ENCODE measurements at regions not wholly inside any gene's neighbourhood (a gene's known extent, or its start where the extent isn't known, plus 50 kb on each side); places are given as distances from the start of the nearest gene placed in this dataset.

DNA sequence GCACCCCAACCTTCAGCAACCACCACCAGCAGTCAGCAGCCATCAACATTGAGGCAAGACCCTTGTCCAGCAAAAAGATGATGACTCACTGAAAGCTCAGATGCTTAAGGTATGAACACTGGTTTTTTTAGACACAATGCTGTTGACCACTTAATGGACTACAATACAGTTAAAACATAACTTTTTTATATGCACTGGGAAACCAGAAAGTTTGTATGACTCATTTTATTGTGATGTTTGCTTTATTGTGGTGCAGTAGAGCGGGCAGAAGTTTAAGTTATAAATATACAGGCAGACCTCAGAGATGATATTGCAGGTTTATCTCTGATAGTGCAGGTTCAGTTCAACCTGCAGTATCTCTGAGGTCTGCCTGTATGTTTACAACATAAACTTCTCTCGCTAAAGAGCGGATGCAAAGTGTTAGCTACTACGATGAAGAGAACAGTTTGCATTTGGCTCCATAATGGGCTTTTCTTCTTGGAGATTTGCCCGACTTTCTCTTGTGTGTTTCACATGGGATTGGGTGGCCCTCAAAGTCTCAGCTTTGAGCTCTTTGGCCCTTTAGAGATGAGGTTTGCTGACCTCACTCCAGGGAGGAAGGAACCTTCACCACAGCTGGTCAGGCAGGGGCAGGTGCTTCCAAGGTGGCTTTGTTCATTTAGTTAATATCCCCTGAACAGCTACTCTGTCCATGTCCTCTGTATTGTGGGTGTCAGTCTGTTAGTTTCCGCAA, 84.4 kb upstream of the SHH start:
- DNase-seq: no peak

DNA sequence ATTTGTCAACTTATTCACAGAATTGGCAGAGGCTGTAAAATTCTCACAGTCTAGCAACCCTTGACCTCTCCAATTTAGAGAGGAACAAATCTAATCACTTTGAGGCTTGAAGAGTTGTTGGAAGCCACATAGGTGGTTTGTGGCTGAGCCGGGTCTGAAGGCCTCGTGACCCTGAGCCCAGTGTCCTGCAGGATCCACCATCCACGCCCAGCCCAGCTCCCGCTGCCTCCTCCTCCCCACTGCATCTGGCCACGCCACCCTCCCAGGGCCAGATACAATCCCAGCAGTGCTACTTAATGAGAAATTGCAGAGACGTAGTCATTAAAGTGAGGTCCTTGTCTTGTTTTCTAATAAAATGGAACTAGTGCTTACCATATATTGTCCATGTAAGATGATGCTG, 81.4 kb upstream of the SHH start:
- DNase-seq: no peak

DNA sequence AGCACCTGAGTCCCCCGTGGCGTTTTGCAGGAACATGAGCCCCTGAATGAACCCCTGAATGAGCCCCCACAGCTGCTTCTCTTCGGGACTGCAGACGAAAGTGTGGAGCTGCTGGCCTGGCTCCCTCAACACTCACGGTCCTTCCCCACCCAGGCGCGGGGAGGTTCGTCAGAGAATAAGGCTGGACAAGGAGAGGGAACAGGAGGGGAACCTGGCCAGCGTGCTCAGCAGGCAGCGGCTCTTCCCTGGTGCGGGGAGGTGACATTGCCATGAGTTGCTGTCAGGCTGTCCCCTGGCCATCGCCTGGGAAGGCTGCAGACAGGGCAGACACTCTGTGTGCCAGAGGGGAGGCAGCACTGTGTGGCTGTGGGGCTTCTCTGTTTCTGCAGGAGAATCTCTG, 80.9 kb upstream of the SHH start:
- DNase-seq: no peak

DNA sequence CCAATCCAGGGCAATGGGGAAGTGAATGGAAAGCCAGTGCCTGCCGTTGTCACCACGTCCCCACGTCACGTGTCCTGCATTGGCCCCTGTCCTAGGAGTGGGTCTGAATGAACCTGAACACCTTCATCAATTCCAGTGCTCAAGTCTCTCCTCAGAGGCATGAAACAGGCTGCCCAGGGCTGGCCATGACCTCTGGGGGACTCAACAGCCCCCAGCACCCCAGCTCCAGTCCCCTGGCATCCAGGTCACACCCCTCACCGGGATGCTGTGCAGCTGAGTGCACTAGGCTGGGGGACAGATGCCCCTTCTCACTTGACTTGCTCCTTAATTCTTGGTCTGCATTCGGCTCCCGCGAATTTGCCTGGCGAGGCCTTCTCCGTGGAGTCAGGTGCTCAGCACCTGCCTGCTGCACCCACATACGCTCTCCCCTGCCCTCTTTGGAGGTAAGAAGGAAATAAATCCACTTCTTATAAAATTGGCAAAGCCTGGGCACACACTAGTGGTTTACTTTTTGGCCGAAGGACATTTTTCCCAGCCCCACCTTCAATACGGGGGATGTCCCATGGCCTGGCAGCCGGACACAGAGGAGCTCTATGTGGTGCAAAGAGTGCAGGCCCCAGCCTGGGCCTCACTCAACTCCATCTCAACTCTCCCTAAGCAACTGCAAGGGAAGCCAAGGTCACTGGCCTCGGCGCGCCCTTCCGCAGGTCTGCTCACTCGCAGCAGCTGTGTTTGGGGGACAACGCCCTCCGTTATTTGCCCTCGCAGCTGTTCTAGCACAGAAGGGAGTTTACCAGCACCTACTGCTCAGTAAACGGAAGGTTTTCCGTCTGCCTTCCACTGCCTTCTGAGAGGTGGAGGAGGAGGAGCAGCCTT, 77.6 kb upstream of the SHH start:
- DNase-seq: no peak

DNA sequence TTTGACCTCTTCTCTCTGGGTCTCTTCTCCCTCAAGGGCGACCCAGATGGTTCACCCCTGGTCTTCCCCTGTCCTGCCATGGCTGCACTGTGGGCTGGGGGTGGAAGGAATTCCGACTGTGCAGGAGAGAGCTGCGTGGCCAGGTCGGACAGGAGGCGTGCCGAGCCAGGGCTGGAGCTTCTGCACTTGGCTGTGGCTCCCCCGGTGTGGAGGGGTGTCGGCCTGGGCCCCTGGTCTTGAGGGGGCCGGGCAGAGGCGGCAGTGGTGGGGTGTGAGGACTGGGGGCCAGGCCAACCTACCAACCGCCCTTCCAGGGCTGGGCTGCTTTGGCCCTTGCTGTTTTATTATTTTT, 74.9 kb upstream of the SHH start:
- DNase-seq: no peak

DNA sequence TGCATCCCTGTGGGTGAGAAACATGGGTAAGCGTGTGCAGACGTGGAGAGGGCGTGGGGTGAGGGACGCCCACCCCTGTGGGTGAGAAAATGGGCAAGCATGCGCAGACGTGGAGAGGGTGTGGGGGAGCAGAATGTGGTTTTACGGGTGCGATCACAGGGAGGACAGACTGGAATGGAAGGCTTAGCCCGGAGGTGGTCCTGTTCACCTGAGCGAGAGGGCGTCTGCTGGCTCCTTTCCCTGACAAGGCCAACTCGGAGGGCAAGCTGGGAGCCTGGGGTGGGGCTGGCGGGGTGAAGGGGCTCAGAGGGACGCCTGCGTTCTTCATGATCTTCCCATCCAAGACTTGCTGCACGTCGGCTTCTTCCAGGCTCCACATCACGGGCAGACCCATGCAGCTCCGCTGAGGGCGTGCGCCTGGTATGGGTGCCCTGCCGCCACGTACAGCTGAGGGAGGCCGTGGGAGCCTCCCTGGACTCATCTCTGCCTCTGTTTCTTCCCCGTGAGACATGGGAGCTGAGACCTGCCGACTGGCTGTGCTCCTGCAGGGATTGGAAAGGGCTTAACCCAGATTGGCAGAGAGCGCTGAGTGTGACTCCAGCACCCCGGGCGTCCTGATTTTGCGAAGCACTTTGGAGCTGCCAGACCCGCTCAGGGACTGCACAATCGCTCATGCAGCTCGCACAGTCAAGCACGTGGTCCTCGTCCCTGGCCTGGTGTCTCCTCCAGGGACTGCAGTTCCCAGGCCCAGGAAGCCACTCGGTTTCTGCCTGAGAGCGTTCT, 74.3 kb upstream of the SHH start:
- no peak for DNase-seq

DNA sequence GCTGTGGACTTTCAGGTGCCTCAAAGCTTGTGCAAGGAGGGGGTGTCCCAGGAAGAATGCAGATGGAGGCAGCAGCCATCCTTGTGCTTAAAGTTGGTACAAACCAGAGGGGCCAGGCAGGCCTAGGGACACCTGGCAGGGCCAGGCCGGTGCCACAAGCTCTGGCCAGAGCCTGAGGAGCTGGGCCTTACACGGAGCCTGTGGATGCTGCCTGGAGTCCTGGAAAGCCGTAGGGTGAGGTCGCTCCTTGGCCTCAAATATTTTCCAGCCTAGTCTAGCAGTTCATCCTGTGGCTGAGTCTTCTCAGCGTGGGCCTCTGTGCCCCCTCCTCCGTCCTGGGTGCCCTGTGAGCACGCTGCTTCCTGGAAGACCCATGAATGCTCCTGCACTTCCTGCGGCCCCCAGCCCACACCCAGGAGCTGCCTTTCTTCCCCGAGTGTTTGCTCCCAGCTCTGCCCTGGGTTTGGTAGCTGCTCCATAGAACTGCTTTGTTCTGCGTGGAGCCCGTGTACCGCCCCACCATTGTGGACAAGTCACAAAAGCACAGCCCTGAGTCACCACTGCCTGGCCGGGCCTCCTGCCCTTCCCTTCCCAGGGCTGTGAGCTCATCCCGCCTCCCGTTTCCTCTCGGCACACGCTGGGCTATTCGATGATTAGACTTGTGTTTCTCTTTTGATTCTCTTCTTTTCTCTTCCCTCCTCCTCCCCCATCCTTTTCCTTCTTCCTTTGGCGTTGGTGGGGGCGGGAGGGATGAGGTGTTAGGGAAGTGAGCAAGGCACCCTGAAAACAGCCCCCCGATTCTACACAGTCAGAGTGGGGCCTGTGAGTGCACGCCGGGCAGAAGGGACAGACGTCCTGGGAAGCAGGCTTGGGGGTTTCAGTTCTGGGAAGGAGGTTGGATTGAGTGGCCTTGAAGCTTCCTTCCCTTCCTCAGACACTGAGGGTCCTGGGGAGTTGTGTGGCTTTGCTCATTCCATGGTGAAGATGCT, 73.2 kb upstream of the SHH start:
- DNase-seq: no peak

DNA sequence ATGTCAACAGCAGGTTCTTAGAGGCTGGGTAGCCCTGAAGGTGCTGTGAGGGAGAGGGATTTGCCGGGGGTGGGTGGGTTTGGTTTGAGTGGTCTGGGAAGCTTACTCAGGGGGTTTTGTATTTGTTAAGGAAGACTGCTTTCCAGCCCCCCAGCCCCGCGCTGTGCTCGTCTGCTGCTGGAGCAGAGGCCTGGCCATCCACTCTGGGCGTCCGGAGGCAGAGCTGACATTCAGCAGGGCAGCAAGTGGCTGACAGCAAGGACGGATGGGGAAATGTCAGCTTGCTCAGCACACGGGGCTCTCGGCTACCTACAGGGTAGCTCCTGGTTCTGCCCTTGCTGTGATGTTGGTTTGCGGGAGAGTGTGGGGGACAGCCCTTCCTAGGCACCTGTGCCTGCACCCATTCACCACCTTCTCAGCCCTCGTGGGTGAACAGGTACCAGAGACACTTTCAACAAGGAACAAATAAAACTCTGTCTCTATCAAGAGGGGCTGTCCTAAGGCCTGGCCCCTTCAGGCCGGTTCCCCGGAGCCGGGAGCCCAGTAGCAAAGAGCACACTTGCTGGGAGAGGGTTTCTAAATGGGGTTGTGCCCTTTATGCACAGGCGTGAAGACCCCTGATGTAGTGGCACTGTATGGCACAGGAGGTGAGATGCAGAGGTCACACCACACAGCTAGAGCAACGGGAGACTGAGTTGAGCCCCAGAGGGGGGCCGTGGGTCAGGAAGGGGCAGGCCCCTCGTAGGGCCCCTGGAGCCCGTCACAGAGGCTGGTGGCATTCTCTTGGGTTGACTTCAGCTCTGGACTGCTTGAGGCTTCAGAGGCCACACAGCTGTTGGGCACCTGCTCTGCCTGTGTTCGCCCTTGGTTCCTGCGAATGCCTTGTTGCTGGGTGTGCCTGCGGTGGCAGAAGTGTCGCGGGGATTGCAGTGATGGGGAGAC, 72.2 kb upstream of the SHH start:
- no peak for DNase-seq

DNA sequence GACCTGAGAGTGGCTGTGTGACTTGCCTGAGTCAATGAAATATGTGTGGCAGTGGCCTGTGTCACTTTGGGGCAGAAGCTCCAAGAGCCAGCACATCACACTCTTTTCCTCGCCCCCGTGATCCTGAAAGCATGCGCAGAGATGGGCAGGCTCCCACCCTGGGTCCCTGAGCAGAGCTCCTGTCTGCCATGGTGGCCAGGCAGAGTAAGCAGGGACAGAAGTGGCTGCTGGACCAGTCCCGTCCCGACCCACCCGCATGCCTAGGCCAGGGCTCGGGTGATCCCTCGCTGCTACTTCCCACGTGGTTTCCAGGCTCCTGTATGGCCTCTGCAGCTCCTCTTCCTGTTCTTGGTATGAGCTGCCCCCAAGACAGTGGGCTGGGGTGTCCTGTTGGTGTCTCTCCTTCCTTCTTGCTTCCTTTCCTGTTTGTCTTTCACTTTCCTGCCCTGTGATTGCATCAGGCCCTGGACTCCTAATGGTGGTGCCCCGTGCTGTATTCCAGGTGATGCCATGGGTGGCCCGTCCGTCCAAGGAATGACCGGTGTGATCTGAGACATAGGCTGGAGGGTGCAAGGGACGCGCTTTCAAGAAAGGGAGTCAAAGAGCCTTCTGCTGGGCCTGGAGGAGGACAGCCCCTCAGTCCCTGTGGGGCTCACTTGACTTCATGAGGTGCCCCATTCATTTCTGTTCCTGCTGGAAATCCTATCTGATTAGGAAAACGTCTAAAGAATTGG, 71.4 kb upstream of the SHH start:
- DNase-seq: no peak

DNA sequence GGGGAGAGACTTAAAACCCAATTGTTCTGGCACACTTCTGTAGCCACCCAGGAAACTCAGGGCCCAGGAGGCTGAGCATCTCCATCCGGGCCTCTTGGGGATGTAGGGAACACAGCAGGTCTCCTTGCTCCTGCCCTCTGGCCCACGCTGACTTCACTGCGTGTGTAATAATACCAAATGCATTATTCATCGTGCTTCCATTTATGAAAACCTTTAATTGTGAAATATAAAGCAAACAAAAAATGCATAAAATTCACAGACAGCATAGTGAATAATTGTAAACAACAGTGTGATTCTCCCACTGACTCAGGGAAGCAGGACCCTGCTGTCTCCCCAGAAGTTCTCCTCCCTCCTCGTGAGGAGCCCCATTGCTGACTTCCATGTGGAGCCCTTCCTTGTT, 70.3 kb upstream of the SHH start:
- DNase-seq: no peak

DNA sequence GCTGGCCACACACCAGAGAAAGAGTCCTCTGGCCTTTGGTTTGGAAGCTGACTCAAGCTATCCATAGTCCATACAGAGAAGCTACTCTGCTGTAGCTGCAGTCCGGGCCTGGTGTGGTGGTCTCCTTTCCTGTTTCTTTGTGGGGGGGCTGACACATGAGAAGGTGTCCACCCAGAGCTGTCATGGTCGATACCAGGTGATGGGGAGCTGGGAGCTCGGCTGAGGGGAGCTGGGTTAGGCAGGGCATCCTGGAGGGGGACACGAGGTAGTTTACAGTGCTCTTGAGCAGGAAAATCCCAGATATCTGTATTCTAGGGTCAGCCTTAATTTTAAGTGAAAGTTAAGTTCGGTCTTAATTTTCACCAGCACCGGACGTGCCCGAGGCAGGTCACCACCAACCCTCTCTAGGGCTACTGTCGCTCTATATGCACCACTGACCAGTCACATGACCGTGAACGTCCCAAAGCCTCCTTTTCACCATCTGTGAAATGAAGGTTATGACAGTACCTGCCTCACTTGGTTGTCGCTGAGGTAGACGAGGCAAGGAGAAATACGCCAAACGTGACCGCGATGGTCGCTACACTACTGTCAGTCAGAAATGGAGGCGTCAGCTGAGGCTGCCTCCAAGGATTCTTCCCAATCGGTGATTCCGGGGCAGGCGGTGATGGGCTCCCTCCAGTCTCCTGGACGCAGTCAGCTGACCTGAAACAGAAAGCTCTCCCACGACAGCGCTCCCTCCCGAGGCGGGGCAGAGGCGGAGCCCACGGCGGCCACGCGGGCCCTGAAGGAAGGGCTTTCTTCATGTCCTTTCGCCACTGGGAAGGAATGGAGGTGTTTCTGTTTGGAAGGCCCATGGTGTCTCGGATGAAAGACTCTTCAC, 69.4 kb upstream of the SHH start:
- no peak for DNase-seq

DNA sequence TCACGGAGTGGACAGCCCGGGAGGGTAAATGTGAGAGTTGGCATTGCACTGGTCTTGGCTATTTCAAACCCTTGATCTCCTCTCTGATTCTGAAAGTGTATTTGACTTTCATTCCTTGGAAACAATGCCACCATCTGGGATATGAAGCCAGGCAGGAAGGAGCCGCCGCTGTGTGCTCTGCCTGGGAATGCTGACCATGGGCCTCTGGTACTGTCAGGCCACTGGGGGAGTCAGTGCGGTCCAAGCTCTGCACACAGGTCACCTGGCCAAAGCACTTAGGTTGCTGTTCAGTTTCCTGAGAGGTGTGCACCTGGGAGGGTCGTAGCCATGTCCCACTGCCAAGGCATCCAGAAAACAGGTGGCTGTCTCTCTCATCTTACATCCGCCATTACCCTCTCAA, 68.5 kb upstream of the SHH start:
- DNase-seq: no peak

DNA sequence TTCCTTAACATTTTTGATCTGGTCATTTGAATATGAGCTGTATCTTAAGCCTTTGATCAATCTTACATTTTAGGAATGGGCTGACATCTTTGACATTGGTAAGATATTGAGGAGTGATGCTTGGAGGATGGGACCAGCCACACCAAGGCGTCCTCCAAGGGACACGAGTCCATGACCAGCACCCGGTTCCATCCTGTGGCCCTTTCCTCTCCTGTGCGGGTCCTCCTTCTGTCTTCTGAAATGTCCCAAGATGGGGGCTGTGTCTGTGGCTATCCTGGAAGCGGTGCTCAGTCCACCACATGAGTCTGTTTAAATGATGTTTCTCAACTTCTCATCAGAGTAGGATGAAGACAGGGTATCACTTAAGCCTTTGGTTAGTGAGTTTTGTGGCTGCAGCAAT, 67.3 kb upstream of the SHH start:
- DNase-seq: no peak

DNA sequence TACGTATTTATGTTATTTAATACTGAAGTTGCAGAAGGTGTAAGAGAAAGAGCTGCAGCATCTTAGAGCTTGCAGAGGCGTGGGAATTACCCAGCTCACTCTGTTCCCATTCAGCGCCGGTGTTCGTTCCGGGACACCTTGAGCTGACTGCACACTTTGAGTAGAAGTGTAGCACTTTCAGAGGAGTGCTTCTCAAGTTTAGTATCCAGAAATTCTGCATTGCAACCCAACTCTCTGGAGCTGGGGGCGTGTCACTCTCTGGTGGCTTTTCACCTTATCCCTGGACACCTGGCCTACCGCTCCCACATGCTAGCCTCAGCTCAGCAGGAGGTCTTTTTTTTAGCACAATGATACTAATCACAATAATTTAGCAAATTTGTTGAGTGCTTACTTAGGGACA, 66.4 kb upstream of the SHH start:
- no peak for DNase-seq

DNA sequence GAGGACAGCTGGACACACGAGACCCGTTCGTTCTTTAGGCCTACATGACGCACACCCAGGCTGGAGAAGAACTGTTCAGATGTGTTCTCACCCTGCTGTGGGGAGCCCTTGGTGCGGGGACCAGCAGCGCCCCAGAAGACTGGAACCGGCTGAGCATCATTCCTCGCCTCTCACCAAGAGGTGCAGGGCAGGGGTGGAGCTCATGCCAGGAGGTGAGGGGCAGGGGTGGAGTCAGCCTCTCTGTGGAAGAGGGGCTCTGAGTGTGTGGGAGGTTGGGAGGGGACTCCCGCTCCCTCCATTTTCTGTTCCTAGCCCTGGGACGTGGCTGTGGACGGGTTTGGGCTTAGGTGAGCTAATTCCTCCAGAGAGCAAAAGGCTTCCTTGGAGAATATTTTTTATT, 66.0 kb upstream of the SHH start:
- DNase-seq: no peak

DNA sequence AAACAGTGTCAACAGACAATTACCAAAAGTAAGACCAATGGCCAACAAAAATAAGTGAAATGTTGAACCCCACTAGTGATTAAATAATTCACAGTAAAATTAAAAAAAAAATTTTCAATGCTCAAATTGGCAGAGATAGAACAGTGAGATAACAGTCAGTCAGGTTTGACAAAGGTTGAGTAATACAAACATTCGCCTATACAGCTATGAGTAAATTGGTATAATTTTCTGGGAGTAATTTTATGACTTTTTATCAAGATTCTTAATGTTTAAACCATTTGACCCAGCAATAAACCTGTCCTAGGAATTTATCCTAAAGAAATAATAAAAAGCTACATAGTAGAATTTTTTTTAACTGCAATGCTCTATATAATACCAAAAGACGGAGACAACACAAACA, 64.9 kb upstream of the SHH start:
- no peak for DNase-seq

DNA sequence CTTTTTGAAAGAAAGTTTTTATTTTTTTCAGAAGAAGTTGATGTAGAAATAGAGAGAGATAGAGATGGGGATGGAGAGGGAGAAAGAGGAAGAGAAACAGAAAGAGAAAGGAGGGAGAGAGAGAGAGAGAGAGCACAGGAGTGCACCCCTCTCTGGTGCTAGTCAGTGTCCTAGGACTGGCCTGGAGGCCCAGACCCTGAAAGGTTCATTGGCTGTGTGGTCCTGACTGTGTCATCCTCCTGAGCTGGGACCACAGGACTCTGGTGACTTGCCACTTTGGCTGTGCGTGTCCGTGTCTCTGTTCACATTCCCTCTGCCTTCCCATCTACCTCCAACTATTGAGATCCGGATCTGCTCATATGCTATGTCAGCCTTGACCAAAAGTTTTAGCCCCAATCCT, 62.1 kb upstream of the SHH start:
- DNase-seq: no peak

DNA sequence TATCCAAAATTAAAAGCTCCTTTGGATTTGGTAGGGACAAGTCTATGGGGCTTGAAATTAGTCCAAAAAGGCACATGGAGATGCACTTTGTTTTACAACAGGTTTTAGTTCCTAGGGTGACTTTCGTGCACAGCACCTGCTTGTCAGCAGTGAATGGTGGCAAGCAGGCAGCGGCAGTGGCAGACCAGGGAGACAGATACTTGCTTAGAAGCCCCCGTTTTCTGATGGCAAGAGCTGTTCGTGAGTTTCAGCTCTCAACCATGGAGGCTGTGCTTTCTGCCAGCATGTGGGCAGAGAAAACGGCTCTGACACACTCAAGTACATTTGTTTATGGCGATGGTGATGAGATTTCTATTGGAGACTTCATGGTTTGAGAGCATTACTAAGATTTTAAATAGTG, 61.7 kb upstream of the SHH start:
- no peak for DNase-seq

DNA sequence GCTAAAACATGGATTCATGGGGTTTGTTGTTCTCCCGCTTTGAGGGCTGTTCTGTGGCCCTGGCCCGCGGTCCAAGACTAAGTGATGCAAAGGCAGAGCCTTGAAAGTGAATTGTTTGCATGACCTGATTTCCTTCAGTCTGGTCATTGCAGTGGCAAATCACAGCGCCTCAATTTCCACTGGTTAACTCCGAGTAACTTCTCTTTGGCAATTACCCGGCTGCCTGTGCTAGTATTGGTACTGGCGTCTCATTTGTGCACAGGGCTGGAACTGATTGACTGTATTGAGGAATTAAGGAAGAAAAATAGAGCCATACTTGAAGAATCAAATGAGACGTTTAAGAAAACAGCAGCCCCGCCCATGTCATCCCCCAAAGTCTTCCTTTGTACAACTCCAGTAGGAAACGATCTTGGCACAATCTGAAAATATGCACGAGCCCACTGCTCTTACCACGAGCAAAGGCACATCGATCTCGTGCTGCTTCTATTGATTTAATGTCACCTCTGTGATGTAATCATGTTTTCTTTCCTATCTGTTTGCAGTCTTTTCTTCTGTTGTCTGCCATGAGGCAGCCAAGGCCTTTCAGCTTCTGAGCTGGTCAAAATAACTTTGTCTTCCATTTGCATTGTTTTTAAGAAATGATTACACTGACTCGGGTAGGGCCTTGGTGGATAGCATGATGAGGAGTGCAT, 60.6 kb upstream of the SHH start:
- no peak for DNase-seq

Measured in KG1 (cell line).